LNCaP clone FGC (cell line): ENCODE measurements at regions not wholly inside any gene's neighbourhood (a gene's known extent, or its start where the extent isn't known, plus 50 kb on each side); places are given as distances from the start of the nearest gene placed in this dataset.

Experiments used
- DNase-seq: peaks from one replicate; pipeline ENCODE4 v3.0.0-alpha.2; 2011; ENCODE audit warnings: low read depth
- H3K4me3 ChIP-seq: 2 replicates; pipeline ENCODE4 v1.5.1; 2011; ENCODE audit warnings: mild to moderate bottlenecking, low read depth, low read length, control low read depth
- TF ChIP-seq, protein P1 (sequence below): IDR thresholded peaks from 2 replicates; pipeline ENCODE4 v1.5.1; 2012; ENCODE audit warnings: mild to moderate bottlenecking; ENCODE audit not compliant: control insufficient read depth, insufficient read depth; ENCODE audit errors: extremely low read depth

DNA sequence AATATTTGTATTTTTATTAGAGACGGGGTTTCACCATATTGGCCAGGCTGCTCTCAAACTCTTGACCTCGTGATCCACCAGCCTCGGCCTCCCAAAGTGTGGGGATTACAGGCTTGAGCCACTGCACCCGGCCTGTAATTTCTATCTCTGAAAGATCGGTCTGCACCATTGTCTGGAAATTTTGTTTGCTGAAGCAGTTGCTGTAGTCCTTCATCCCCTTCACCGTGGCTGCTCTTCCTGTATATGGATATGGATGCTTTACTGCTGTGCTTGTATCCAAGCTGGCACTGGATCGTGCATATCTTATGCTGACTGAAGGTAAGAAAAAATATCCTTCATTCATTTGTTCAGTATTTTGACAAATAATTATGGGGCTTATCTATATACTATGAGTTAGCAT is 338.4 kb upstream of the GNPDA2 start:
- TF ChIP-seq, protein P1, sequence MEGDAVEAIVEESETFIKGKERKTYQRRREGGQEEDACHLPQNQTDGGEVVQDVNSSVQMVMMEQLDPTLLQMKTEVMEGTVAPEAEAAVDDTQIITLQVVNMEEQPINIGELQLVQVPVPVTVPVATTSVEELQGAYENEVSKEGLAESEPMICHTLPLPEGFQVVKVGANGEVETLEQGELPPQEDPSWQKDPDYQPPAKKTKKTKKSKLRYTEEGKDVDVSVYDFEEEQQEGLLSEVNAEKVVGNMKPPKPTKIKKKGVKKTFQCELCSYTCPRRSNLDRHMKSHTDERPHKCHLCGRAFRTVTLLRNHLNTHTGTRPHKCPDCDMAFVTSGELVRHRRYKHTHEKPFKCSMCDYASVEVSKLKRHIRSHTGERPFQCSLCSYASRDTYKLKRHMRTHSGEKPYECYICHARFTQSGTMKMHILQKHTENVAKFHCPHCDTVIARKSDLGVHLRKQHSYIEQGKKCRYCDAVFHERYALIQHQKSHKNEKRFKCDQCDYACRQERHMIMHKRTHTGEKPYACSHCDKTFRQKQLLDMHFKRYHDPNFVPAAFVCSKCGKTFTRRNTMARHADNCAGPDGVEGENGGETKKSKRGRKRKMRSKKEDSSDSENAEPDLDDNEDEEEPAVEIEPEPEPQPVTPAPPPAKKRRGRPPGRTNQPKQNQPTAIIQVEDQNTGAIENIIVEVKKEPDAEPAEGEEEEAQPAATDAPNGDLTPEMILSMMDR = no peak
- H3K4me3 ChIP-seq = no peak overlapping the region
- DNase-seq = no peak

DNA sequence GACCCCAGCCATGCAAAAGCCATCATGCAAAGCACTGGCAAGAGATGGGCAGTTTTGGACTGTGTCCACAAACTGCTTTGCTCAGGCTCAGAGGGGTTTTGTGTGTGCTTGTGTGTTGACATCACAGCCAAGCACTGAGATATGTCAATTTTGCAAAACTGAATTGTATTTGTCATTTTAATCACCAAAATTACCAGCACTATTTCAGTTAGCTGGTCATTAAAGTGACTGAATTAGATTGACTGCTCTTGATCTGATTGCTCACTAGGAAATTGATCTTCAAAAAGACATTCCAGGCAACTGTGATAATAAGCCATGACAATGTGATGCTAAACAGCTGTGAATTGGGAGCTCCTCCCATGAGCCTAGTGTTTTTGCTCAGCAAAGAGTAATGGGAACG is 337.3 kb upstream of the GNPDA2 start:
- no peak for DNase-seq

DNA sequence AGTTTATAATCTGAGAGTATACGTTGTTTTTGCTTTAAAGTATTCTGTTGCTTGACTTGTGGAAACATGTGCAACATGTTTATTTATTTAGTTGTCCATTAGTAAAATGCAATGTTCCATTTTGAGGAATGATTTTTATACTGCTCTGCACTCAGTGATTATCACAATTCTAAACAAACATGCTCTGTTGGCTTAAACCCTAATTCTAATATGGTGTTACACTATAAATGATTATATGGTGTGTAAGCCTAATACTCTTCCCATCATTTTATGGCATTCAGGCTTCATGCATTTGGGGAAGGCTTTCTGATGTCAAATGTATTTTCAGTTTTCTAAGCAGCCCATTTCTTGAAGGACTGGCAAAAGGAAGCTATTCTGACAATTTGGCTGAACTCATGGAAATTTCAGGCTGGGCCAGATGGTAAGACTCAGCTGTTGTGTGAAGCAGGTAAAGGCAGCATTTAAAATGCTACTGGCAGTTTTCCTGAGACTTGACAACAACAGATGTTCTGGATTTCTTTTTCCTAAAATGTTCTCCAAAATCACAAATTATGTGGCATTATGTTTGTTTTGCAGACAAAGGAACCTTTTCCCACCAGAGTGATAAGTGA is 336.7 kb upstream of the GNPDA2 start:
- no peak overlapping the region for H3K4me3 ChIP-seq
- DNase-seq = no peak
- TF ChIP-seq, protein P1 = no peak

More for the DNA sequence above, 337.3 kb upstream of the GNPDA2 start:
- H3K4me3 ChIP-seq = no peak overlapping the region
- TF ChIP-seq, protein P1 = no peak

DNA sequence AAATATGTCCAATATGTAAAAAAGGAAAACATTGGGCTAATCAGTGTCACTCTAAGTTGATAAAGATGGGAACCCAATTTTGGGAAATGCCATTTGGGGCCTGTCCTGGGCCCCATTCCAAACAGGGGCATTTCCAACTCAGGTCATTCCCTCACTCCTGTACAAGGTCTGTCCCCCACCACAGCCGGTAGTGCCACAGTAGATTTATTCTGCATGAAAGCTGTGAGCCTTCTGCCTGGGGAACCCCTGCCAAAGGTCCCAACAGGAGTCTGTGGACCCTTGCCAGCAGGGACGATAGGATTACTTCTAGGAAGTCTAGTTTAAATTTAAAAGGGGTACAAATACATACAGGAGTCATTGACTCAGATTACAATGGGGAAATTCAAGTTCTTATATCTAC is 317.6 kb upstream of the GNPDA2 start:
- TF ChIP-seq, protein P1 = no peak
- DNase-seq = no peak
- H3K4me3 ChIP-seq = no peak overlapping the region

DNA sequence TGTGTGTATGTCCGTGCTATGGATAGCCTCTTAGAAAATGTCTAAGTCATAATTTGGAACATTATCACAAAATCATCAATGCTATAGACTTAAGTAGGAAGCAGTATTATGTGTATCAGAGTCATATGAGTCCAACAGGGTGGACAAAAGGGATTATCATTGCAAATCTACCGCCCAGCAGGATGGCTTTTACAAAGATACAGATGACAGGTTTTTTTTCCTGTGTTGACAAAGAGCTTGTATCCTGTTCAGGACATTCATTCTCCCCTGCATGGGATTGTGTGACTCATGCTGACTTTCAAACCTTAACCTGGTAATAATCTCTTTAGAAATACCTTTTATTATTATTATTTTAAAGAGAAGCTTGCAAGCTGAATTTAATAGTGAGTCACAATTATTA is 310.3 kb upstream of the GNPDA2 start:
- DNase-seq = no peak
- TF ChIP-seq, protein P1 = no peak
- no peak overlapping the region for H3K4me3 ChIP-seq

DNA sequence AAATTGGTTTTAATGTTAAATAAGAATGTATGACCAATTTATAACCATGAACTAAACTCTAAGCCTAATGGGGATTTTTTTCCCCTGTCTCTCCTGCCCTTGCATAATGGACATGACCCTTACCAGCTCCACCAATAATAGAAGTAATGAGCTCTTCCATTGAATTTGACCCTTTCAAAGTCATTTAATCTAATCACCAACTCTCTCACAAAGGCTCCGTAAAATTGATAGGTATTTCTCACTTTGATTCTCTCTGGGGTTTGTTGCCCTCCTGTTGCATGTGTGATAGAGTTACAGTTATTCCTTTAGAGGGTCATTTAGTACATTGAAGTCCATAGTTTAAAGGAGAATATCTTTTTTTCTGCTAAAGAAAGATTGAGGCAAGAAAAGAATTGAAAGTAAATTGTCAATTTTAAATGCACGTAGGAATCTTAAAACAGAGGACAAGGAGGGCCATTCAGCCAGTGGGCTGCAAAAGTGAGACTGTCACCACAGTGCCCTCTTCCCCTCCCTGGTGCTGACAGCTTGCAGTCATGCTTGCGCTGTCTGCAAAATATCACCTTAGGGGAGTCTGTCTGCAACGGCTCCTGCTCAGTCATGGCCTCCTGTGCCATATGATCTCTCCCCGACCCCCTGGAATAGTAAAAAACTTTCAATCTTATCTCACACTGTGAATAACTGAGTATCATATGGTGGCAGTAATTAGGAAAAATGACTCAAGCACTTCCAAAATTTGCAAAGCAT is 307.5 kb upstream of the GNPDA2 start:
- no peak overlapping the region for H3K4me3 ChIP-seq
- TF ChIP-seq, protein P1 = no peak
- no peak for DNase-seq

DNA sequence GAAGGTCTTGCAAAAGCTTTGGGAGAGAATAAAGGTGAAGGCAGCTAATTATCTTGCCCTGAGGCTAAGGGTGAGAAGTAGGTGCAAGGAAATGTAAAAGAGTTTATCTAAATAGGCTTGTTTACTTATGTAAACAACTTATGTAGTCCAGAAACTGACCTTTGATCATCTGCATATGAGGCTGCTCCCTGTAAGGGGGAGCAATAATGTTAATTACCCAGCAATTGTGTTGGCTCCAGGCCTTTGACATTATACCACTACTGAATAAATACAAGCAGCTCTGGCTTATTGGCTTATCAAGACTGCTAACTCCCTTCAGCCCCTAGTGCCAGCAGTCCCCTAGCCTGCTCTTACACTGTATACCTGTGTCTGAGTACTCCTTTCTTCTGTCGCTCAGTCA is 303.7 kb upstream of the GNPDA2 start:
- TF ChIP-seq, protein P1 = no peak
- H3K4me3 ChIP-seq = no peak overlapping the region
- no peak for DNase-seq
